Neuronal stem cell (in vitro differentiated cells): ENCODE measurements at regions not wholly inside any gene's neighbourhood (a gene's known extent, or its start where the extent isn't known, plus 50 kb on each side); places are given as distances from the start of the nearest gene placed in this dataset.
"Not testable (repeated sequence)": the region's sequence is repeated elsewhere in the genome, so short reads cannot be mapped to it uniquely, and the experiment has no call there.

Source experiments
- DNase-seq: peaks from one replicate; pipeline ENCODE4 v3.0.0-alpha.2; 2013; ENCODE audit warnings: low spot score
- H2AFZ ChIP-seq: one replicate; pipeline ENCODE4 v1.6.1; 2013; ENCODE audit warnings: mild to moderate bottlenecking, low read length, inconsistent platforms
- H2AK5ac ChIP-seq: 2 replicates; pipeline ENCODE4 v1.6.1; 2013; ENCODE audit warnings: low read depth, mild to moderate bottlenecking, inconsistent platforms, low read length, moderate library complexity, mixed read lengths
- H2BK120ac ChIP-seq: 2 replicates; pipeline ENCODE4 v1.6.1; 2013; ENCODE audit warnings: low read depth, mild to moderate bottlenecking, inconsistent platforms, low read length, moderate library complexity, mixed read lengths
- H2BK12ac ChIP-seq: one replicate; pipeline ENCODE4 v1.6.1; 2013; ENCODE audit warnings: low read length, inconsistent platforms
- H2BK15ac ChIP-seq: 2 replicates; pipeline ENCODE4 v1.6.1; 2013; ENCODE audit warnings: mild to moderate bottlenecking, low read length, inconsistent platforms, mixed read lengths
- H2BK5ac ChIP-seq: one replicate; pipeline ENCODE4 v1.6.1; 2013; ENCODE audit warnings: inconsistent platforms, mild to moderate bottlenecking, low read length, moderate library complexity
- H3K14ac ChIP-seq: one replicate; pipeline ENCODE4 v1.6.1; 2013; ENCODE audit warnings: low read length, inconsistent platforms
- H3K18ac ChIP-seq: 2 replicates; pipeline ENCODE4 v1.6.1; 2013; ENCODE audit warnings: low read length, inconsistent platforms
- H3K23ac ChIP-seq: 2 replicates; pipeline ENCODE4 v1.6.1; 2013; ENCODE audit warnings: low read depth, mild to moderate bottlenecking, mixed read lengths, low read length, inconsistent platforms; ENCODE audit not compliant: poor library complexity
- H3K27ac ChIP-seq: replicated peaks from 3 replicates; pipeline ENCODE4 v1.5.1; 2013; ENCODE audit warnings: low read length, inconsistent platforms
- H3K27me3 ChIP-seq, 3 experiments: 2 replicates each; pipeline ENCODE4 v1.6.1; 2013; ENCODE audit warnings: low read length in 3 of 3, mild to moderate bottlenecking in 2 of 3, inconsistent platforms in 1 of 3, low read depth in 1 of 3, mixed read lengths in 1 of 3, moderate library complexity in 1 of 3; ENCODE audit not compliant: control insufficient read depth in 3 of 3, insufficient read depth in 3 of 3
- H3K36me3 ChIP-seq, 2 donors: replicated peaks in 1 of 2; 2 replicates each; pipeline ENCODE4 v1.6.1; 2013; ENCODE audit warnings: low read length in 2 of 2; ENCODE audit not compliant: control insufficient read depth in 2 of 2, insufficient read depth in 2 of 2
- H3K4ac ChIP-seq: 2 replicates; pipeline ENCODE4 v1.6.1; 2013; ENCODE audit warnings: inconsistent platforms, mild to moderate bottlenecking, low read length, moderate library complexity
- H3K4me1 ChIP-seq, 2 donors: 1 replicate in 1 of 2; 2 replicates in 1 of 2; pipeline ENCODE4 v1.6.1; 2013; ENCODE audit warnings: low read length in 2 of 2, low read depth in 1 of 2; ENCODE audit not compliant: control insufficient read depth in 2 of 2, insufficient read depth in 1 of 2
- H3K4me2 ChIP-seq: one replicate; pipeline ENCODE4 v1.6.1; 2013; ENCODE audit warnings: mild to moderate bottlenecking, low read length, inconsistent platforms; ENCODE audit not compliant: insufficient read depth, poor library complexity, severe bottlenecking
- H3K4me3 ChIP-seq, 2 donors: 2 replicates each; pipeline ENCODE4 v1.5.1; 2013; ENCODE audit warnings: low read length in 2 of 2, mild to moderate bottlenecking in 2 of 2, inconsistent platforms in 1 of 2, moderate library complexity in 1 of 2
- H3K79me1 ChIP-seq: one replicate; pipeline ENCODE4 v1.6.1; 2013; ENCODE audit warnings: low read depth, mild to moderate bottlenecking, inconsistent platforms, low read length, moderate library complexity
- H3K9ac ChIP-seq: one replicate; pipeline ENCODE4 v1.6.1; 2013; ENCODE audit warnings: mild to moderate bottlenecking, low read depth, low read length, inconsistent platforms; ENCODE audit not compliant: poor library complexity
- H3K9me3 ChIP-seq, 2 donors: replicated peaks in 1 of 2; 2 replicates each; pipeline versions ENCODE3 to v1.6.1; 2013; ENCODE audit warnings: low read length in 2 of 2, mild to moderate bottlenecking in 2 of 2, inconsistent platforms in 1 of 2, low read depth in 1 of 2, mixed read lengths in 1 of 2, moderate library complexity in 1 of 2; ENCODE audit not compliant: control insufficient read depth in 2 of 2, insufficient read depth in 1 of 2
- H4K8ac ChIP-seq: one replicate; pipeline ENCODE4 v1.6.1; 2013; ENCODE audit warnings: low read depth, mild to moderate bottlenecking, inconsistent platforms, low read length, moderate library complexity
- H4K91ac ChIP-seq: one replicate; pipeline ENCODE4 v1.6.1; 2013; ENCODE audit warnings: low read length, low read depth, mild to moderate bottlenecking, inconsistent platforms; ENCODE audit not compliant: poor library complexity
- WGBS, 2 donors: extraction: QIAGEN DNeasy Blood & Tissue Kit; methylation state at CpG; one replicate each; pipeline ENCODE4 v1.1.7; 2013; ENCODE audit warnings: missing lambda C conversion rate in 2 of 2, mixed read lengths in 1 of 2; ENCODE audit not compliant: insufficient read length in 2 of 2, insufficient replicate concordance in 1 of 2; ENCODE audit errors: extremely low coverage in 2 of 2; 5-methylcytosine and 5-hydroxymethylcytosine counted together

DNA sequence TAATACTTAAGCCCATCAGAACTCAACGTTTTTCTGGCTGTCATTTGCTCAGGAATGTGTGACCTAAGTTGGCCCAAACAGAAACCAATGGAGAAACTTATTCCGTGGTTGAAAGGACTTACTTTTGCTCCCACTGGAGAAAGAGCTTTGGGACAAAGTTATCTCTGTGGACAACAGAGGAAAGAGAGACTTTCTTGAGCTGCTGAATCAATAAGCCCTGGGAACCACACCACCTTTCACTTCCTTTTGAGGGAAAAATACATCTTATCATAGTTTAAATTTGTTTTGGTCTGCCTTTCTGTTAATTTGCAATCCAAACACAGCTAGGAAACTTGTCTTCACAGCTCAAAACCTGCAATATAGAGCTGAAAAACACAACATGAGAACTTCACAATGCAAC is 62.8 kb upstream of the VCAN start:
- H3K14ac ChIP-seq: no peak overlapping the region
- H3K18ac ChIP-seq: no peak overlapping the region
- no peak overlapping the region for H3K4me3 ChIP-seq
- no peak overlapping the region for H2BK12ac ChIP-seq
- no peak overlapping the region for H3K27ac ChIP-seq
- DNase-seq: no peak
- no peak overlapping the region for H4K8ac ChIP-seq
- H3K4ac ChIP-seq: no peak overlapping the region
- no peak overlapping the region for H3K9ac ChIP-seq
- no peaks in the 10 kb centered on the region for H3K36me3 ChIP-seq
- H3K79me1 ChIP-seq: no peaks in the 10 kb centered on the region
- no peak overlapping the region for H2BK15ac ChIP-seq
- H3K4me1 ChIP-seq: no peaks in the 10 kb centered on the region
- H2BK5ac ChIP-seq: no peak overlapping the region
- no peak overlapping the region for H3K23ac ChIP-seq
- H2AFZ ChIP-seq: no peak overlapping the region
- no peak overlapping the region for H2AK5ac ChIP-seq
- no CpG with 5 or more reads among the region's 2 CpGs for WGBS, 2 donors
- no peak overlapping the region for H2BK120ac ChIP-seq
- no peaks in the 10 kb centered on the region for H3K27me3 ChIP-seq
- no peak overlapping the region for H3K4me2 ChIP-seq
- H3K9me3 ChIP-seq: no peaks in the 10 kb centered on the region
- no peak overlapping the region for H4K91ac ChIP-seq

DNA sequence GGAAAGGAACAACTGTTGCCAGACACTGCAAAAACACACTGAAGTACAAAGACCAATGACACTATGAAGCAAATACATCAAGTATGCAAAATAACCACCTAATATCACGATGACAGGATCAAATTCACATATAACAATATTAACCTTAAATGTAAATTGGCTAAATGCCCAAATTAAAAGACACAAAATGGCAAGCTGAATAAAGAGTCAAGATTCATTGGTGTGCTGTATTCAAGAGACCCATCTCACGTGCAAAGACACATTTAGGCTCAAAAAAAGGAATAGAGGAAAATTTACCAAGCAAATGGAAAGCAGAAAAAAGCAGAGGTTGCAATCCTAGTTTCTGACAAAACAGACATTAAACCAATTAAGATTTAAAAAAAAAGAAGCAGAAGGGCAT is 61.8 kb upstream of the VCAN start:
- H3K18ac ChIP-seq, H2BK12ac ChIP-seq, H3K4me2 ChIP-seq, H4K91ac ChIP-seq, H2BK5ac ChIP-seq, H2AK5ac ChIP-seq, H4K8ac ChIP-seq, H3K9me3 ChIP-seq, H3K27ac ChIP-seq, H2BK120ac ChIP-seq, H3K27me3 ChIP-seq, H3K9ac ChIP-seq, H3K4ac ChIP-seq, H2BK15ac ChIP-seq, DNase-seq, H3K23ac ChIP-seq, H3K36me3 ChIP-seq, H3K14ac ChIP-seq, H3K4me3 ChIP-seq, H2AFZ ChIP-seq, H3K4me1 ChIP-seq, H3K79me1 ChIP-seq: not testable (repeated sequence)
- no CpG with 5 or more reads among the region's 2 CpGs for WGBS, 2 donors

DNA sequence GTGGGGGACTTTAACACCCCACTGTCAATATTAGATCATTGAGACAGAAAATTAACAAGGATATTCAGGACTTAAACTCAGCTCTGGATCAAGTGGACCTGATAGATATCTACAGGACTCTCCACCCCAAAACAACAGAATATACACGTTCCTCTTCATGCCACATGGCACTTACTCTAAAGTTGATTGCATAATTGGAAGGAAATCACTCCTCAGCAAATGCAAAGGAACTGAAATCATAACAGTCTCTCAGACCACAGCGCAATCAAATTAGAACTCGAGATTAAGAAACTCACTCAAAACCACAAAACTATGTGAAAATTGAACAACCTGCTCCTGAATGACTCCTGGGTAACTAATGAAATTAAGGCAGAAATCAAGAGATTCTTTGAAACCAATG is 61.2 kb upstream of the VCAN start:
- WGBS, 2 donors: no CpG with 5 or more reads among the region's 3 CpGs
- not testable (repeated sequence) for H2BK12ac ChIP-seq, H2BK120ac ChIP-seq, H3K14ac ChIP-seq, H3K4me3 ChIP-seq, H3K79me1 ChIP-seq, H3K36me3 ChIP-seq, H3K4me2 ChIP-seq, H3K4ac ChIP-seq, H3K23ac ChIP-seq, H3K27ac ChIP-seq, H2AK5ac ChIP-seq, H3K9me3 ChIP-seq, H3K27me3 ChIP-seq, H2BK15ac ChIP-seq, H2BK5ac ChIP-seq, H3K9ac ChIP-seq, H3K18ac ChIP-seq, DNase-seq, H4K8ac ChIP-seq, H2AFZ ChIP-seq, H3K4me1 ChIP-seq, H4K91ac ChIP-seq

DNA sequence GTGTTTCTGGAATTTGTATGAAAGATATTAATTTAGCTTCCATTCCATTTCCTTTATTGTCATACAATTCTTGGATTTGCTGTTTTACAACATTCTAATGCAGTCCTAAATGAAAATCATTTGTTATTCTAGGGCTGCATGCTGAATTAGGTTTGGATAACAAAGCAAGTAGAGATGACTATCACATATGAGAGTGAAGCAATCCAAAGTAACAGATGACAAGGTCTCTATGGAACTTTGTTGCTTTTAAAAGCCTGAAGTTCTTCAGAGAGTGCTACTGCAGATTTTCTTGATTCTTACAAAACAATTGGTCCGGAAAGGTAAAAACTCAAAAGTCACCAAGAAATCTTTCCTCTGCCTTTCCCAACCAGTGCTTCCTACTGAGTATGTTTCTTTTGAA is 56.9 kb upstream of the VCAN start:
- no CpG with 5 or more reads among the region's 1 CpG for WGBS, 2 donors
- no peak overlapping the region for H3K23ac ChIP-seq
- H3K4me3 ChIP-seq: no peak overlapping the region
- no peak overlapping the region for H3K14ac ChIP-seq
- H2BK5ac ChIP-seq: no peak overlapping the region
- H2BK12ac ChIP-seq: no peak overlapping the region
- H3K79me1 ChIP-seq: no peaks in the 10 kb centered on the region
- H3K9me3 ChIP-seq: no peaks in the 10 kb centered on the region
- H3K4ac ChIP-seq: no peak overlapping the region
- no peak overlapping the region for H2AFZ ChIP-seq
- H3K27me3 ChIP-seq: no peaks in the 10 kb centered on the region
- H3K27ac ChIP-seq: no peak overlapping the region
- no peak overlapping the region for H2AK5ac ChIP-seq
- no peak overlapping the region for H4K91ac ChIP-seq
- no peak overlapping the region for H3K18ac ChIP-seq
- no peak for DNase-seq
- H3K9ac ChIP-seq: no peak overlapping the region
- H3K4me1 ChIP-seq: peaks cover 0 to 4% of the 10 kb centered on the region in 2 donors
- no peak overlapping the region for H2BK15ac ChIP-seq
- no peak overlapping the region for H4K8ac ChIP-seq
- no peak overlapping the region for H3K4me2 ChIP-seq
- H3K36me3 ChIP-seq: no peaks in the 10 kb centered on the region
- no peak overlapping the region for H2BK120ac ChIP-seq
